Endothelial cell of umbilical vein (primary cell): ENCODE measurements at regions not wholly inside any gene's neighbourhood (a gene's known extent, or its start where the extent isn't known, plus 50 kb on each side); places are given as distances from the start of the nearest gene placed in this dataset.

Experiments used
- BruUV-seq: library from RNA; stranded (reverse); fragments of 400-500 nt; replicated peaks from 2 replicates; lab custom pipeline; 2021; lab: Mats Ljungman, UMichigan
- CTCF ChIA-PET: fragments of 300-600, 350-600 bp; sonication (Branson Sonifier 250); formaldehyde crosslinking; loops from one replicate; lab custom pipeline; 2021; ENCODE audit warnings: antibody characterized with exemption, inconsistent platforms; lab: Charles Lee
- POLR2A ChIA-PET: fragments of 300-600, 350-600 bp; sonication (Branson Sonifier 250); formaldehyde crosslinking; loops from one replicate; lab custom pipeline; 2021; ENCODE audit warnings: antibody characterized with exemption, inconsistent platforms; lab: Charles Lee
- DNase-seq: peaks from one replicate; pipeline ENCODE4 v3.0.0-alpha.2; 2011; ENCODE audit warnings: low read depth, low spot score
- FAIRE-seq: peaks from 2 replicates; lab custom pipeline; 2011; peaks lifted over from hg19 to GRCh38; lab: Jason Lieb, UNC
- H2AFZ ChIP-seq: 2 replicates; pipeline ENCODE4 v1.6.0; 2012; ENCODE audit warnings: low read depth, low read length, control low read depth, inconsistent platforms
- H3K27ac ChIP-seq: 2 replicates; pipeline ENCODE4 v1.5.1; 2011; ENCODE audit warnings: low read depth, mild to moderate bottlenecking, control low read depth, low read length, moderate library complexity; ENCODE audit not compliant: insufficient read depth
- H3K27me3 ChIP-seq, 2 experiments: 2 replicates each; pipeline versions ENCODE4 v1.6.0 to v1.6.1; 2011; ENCODE audit warnings: low read length in 2 of 2, mixed read lengths in 1 of 2; ENCODE audit not compliant: control insufficient read depth in 2 of 2, insufficient read depth in 2 of 2
- H3K36me3 ChIP-seq, 2 experiments: 2 replicates in 1 of 2; 3 replicates in 1 of 2; pipeline ENCODE4 v1.5.1; 2011; ENCODE audit warnings: low read length in 2 of 2, mild to moderate bottlenecking in 1 of 2, moderate library complexity in 1 of 2; ENCODE audit not compliant: control insufficient read depth in 2 of 2, insufficient read depth in 2 of 2; ENCODE audit errors: extremely low read depth in 1 of 2
- H3K4me1 ChIP-seq: 3 replicates; pipeline ENCODE4 v1.5.1; 2011; ENCODE audit warnings: mild to moderate bottlenecking, low read length; ENCODE audit not compliant: control insufficient read depth, insufficient read depth; ENCODE audit errors: extremely low read depth
- H3K4me2 ChIP-seq: 2 replicates; pipeline ENCODE4 v1.6.1; 2011; ENCODE audit warnings: low read length, control low read depth, mixed read lengths; ENCODE audit not compliant: insufficient read depth
- H3K4me3 ChIP-seq, 3 experiments: fragments of 200-600 bp in 1 of 3; sonication (generic), shearing (Covaris generic) in 1 of 3; replicated peaks in 1 of 3; 2 replicates each; pipeline ENCODE4 v1.5.1; 2011 to 2016; ENCODE audit warnings: control low read depth in 3 of 3, low read length in 3 of 3, mild to moderate bottlenecking in 2 of 3, inconsistent platforms in 1 of 3, low read depth in 1 of 3, moderate library complexity in 1 of 3; ENCODE audit not compliant: insufficient read depth in 1 of 3
- H3K79me2 ChIP-seq: 2 replicates; pipeline ENCODE4 v1.6.0; 2012; ENCODE audit warnings: low read length, inconsistent platforms; ENCODE audit not compliant: control insufficient read depth, insufficient read depth
- H3K9ac ChIP-seq: replicated peaks from 2 replicates; pipeline ENCODE3; 2011; ENCODE audit warnings: low read length, control low read depth; ENCODE audit not compliant: insufficient read depth; ENCODE audit errors: extremely low read depth
- H3K9me1 ChIP-seq: replicated peaks from 3 replicates; pipeline ENCODE4 v1.6.0; 2011; ENCODE audit warnings: mild to moderate bottlenecking, low read length; ENCODE audit not compliant: control insufficient read depth, insufficient read depth; ENCODE audit errors: extremely low read depth
- H3K9me3 ChIP-seq: replicated peaks from 2 replicates; pipeline ENCODE4 v1.5.1; 2012; ENCODE audit warnings: low read length, inconsistent platforms; ENCODE audit not compliant: control insufficient read depth, insufficient read depth
- H4K20me1 ChIP-seq: replicated peaks from 2 replicates; pipeline ENCODE3; 2011; ENCODE audit warnings: mild to moderate bottlenecking, low read length; ENCODE audit not compliant: control insufficient read depth, insufficient read depth; ENCODE audit errors: extremely low read depth
- EZH2 ChIP-seq: IDR thresholded peaks from 2 replicates; pipeline ENCODE4 v1.6.1; 2012; ENCODE audit warnings: borderline replicate concordance, low read depth, mild to moderate bottlenecking, moderate library complexity, low read length, inconsistent platforms; ENCODE audit not compliant: severe bottlenecking
- FOS ChIP-seq: IDR thresholded peaks from 2 replicates; pipeline ENCODE4 v1.6.1; 2011; ENCODE audit warnings: mild to moderate bottlenecking, low read length, moderate library complexity, borderline replicate concordance; ENCODE audit not compliant: insufficient read depth
- GATA2 ChIP-seq: IDR thresholded peaks from 2 replicates; pipeline ENCODE4 v1.7.0; 2011; ENCODE audit warnings: low read depth, mild to moderate bottlenecking, moderate library complexity, mixed read lengths, low read length; ENCODE audit not compliant: insufficient read length, insufficient read depth
- JUN ChIP-seq: IDR thresholded peaks from 2 replicates; pipeline ENCODE4 v1.6.1; 2011; ENCODE audit warnings: borderline replicate concordance, low read depth; ENCODE audit not compliant: insufficient read length, insufficient read depth
- MAX ChIP-seq: IDR thresholded peaks from 2 replicates; pipeline ENCODE4 v1.6.1; 2011; ENCODE audit not compliant: insufficient read depth, insufficient read length
- MYC ChIP-seq: IDR thresholded peaks from one replicate; pipeline ENCODE4 v1.6.1; 2011; ENCODE audit warnings: mild to moderate bottlenecking, low read depth, low read length
- POLR2A ChIP-seq: IDR thresholded peaks from 2 replicates; pipeline ENCODE4 v1.6.1; 2012; ENCODE audit warnings: low read depth, mild to moderate bottlenecking, control low read depth, low read length
- POLR2AphosphoS5 ChIP-seq: IDR thresholded peaks from 2 replicates; pipeline ENCODE4 v1.6.1; 2012; ENCODE audit warnings: low read depth, mild to moderate bottlenecking, control low read depth, low read length, moderate library complexity; ENCODE audit not compliant: insufficient read depth
- dilution Hi-C: fragments of 300-500 bp; cut with MboI; formaldehyde crosslinking; loops from one replicate; pipeline ENCODE4 v1.15.0; 2019; ENCODE audit warnings: low sequenced_read_pairs; ENCODE audit not compliant: extremely low pct_ligation_motif_present
- intact Hi-C: fragments of 100-400 bp; cut with micrococcal nuclease; formaldehyde crosslinking; loops from one replicate; pipeline ENCODE4 v1.10.0; 2022
- TF ChIP-seq, protein P1 (sequence below), 2 donors: IDR thresholded peaks; 1 replicate in 1 of 2; 2 replicates in 1 of 2; pipeline ENCODE4 v1.5.1; 2011; ENCODE audit warnings: low read length in 2 of 2, mild to moderate bottlenecking in 2 of 2, moderate library complexity in 2 of 2, control low read depth in 1 of 2, inconsistent platforms in 1 of 2, low read depth in 1 of 2; ENCODE audit not compliant: insufficient read depth in 1 of 2; ENCODE audit errors: extremely low read depth in 1 of 2

DNA sequence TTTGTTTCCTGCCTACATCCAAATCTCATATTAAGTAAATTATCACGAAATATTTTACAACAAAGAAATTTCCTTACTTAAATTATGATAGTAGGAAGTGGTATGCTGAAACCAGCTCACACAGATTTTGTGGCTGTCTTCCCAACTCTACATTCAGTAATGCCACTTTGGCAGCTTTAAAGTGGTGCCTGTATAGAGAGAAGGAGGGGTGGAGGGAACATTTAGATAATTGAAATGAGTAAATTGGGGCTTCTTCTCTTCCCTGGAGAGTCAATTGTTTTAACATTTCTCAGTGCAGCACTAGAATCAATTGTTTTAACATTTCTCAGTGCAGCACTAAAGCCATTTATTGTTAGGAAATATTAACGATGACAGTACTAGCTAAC lies 1323.1 kb downstream of the PCDH7 start:
- Histone ChIP-seq H3K27ac (no peak overlapping the region), H3K27me3 (no peaks in the 10 kb centered on the region), H3K4me3 (no peak overlapping the region), H3K4me2 (no peak overlapping the region), H3K9me1 (no peaks in the 10 kb centered on the region), H3K36me3 (no peaks in the 10 kb centered on the region), H2AFZ (no peak overlapping the region), H3K79me2 (no peaks in the 10 kb centered on the region), H3K4me1 (no peaks in the 10 kb centered on the region), H4K20me1 (no peaks in the 10 kb centered on the region), H3K9ac (no peak overlapping the region), H3K9me3 (no peaks in the 10 kb centered on the region)
- TF ChIP-seq, protein P1, sequence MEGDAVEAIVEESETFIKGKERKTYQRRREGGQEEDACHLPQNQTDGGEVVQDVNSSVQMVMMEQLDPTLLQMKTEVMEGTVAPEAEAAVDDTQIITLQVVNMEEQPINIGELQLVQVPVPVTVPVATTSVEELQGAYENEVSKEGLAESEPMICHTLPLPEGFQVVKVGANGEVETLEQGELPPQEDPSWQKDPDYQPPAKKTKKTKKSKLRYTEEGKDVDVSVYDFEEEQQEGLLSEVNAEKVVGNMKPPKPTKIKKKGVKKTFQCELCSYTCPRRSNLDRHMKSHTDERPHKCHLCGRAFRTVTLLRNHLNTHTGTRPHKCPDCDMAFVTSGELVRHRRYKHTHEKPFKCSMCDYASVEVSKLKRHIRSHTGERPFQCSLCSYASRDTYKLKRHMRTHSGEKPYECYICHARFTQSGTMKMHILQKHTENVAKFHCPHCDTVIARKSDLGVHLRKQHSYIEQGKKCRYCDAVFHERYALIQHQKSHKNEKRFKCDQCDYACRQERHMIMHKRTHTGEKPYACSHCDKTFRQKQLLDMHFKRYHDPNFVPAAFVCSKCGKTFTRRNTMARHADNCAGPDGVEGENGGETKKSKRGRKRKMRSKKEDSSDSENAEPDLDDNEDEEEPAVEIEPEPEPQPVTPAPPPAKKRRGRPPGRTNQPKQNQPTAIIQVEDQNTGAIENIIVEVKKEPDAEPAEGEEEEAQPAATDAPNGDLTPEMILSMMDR (IDR thresholded peaks at IDR 0.05; ENCODE audit: extremely low read depth in 1 of 2, insufficient read depth in 1 of 2, low read depth in 1 of 2, low read length in 2 of 2): no peak
- TF ChIP-seq JUN (no peak), POLR2AphosphoS5 (no peak), EZH2 (no peak), GATA2 (no peak), POLR2A (no peak), MAX (no peak), FOS (no peak), MYC (no peak)
- dilution Hi-C loops (no loop called here), intact Hi-C loops (no loop called here)
- ChIA-PET POLR2A (no interaction called here), CTCF (no interaction called here)
- BruUV-seq: no TSS peak
- FAIRE-seq: no peak
- DNase-seq: no peak
